OCI-LY7 (cell line): ENCODE measurements at regions not wholly inside any gene's neighbourhood (a gene's known extent, or its start where the extent isn't known, plus 50 kb on each side); places are given as distances from the start of the nearest gene placed in this dataset.

Source experiments
- CTCF ChIP-seq: fragments of 200-600 bp; sonication (generic); conservative IDR thresholded peaks from 2 replicates; pipeline ENCODE4 v1.5.1; 2014; ENCODE audit warnings: mild to moderate bottlenecking, antibody characterized with exemption, low read length, moderate library complexity, mixed read lengths
- EZH2phosphoT487 ChIP-seq: fragments of 200-600 bp; sonication (generic); IDR thresholded peaks from 2 replicates; pipeline ENCODE4 v1.6.1; 2018; ENCODE audit warnings: low read depth, borderline replicate concordance, mild to moderate bottlenecking, mixed run types, antibody characterized with exemption, low read length, moderate library complexity, mixed read lengths

- no peak for TF ChIP-seq EZH2phosphoT487
- TF ChIP-seq CTCF: no peak
Measured at GRCh38 chr20:51216850-51217249, 193.9 kb upstream of the KCNG1 start.
